Globus pallidus (tissue), 1 donor: ENCODE measurements at regions not wholly inside any gene's neighbourhood (a gene's known extent, or its start where the extent isn't known, plus 50 kb on each side); places are given as distances from the start of the nearest gene placed in this dataset.

Experiments used
- DNase-seq: peaks from one replicate; pipeline ENCODE4 v3.0.0-alpha.2; 2015; ENCODE audit warnings: low spot score

GRCh38 chr18:10386049-10386448, 68.4 kb upstream of the APCDD1 start:
- no peak for DNase-seq

- DNase-seq: no peak
These were observed 67.5 kb upstream of the APCDD1 start for GRCh38 chr18:10386956-10387355.

- DNase-seq: no peak
These were observed 67.0 kb upstream of the APCDD1 start for GRCh38 chr18:10387399-10387798.

GRCh38 chr18:10388373-10388772, 66.1 kb upstream of the APCDD1 start:
- no peak for DNase-seq

- DNase-seq: no peak
These were observed 62.9 kb upstream of the APCDD1 start for GRCh38 chr18:10391506-10391905.

- DNase-seq: no peak
These were observed 57.4 kb upstream of the APCDD1 start for GRCh38 chr18:10397004-10397403.

GRCh38 chr18:10398571-10398970, 55.9 kb upstream of the APCDD1 start:
- DNase-seq: peak; percentile 67

- DNase-seq: no peak
These were observed 55.0 kb upstream of the APCDD1 start for GRCh38 chr18:10399465-10399864.

GRCh38 chr18:10400534-10401307, 53.7 kb upstream of the APCDD1 start:
- no peak for DNase-seq

GRCh38 chr18:10401521-10401920, 52.9 kb upstream of the APCDD1 start:
- no peak for DNase-seq

- DNase-seq: peak; percentile 51
These were observed 52.5 kb upstream of the APCDD1 start for GRCh38 chr18:10401930-10402329.

GRCh38 chr18:10402871-10403559, 51.4 kb upstream of the APCDD1 start:
- DNase-seq: no peak

GRCh38 chr18:10403708-10404107, 50.7 kb upstream of the APCDD1 start:
- peak; percentile 50 for DNase-seq

- peak; percentile 73 for DNase-seq
These were observed 50.3 kb upstream of the APCDD1 start for GRCh38 chr18:10404168-10404567.
